IMR-90 (cell line): ENCODE measurements at regions not wholly inside any gene's neighbourhood (a gene's known extent, or its start where the extent isn't known, plus 50 kb on each side); places are given as distances from the start of the nearest gene placed in this dataset.

ENCODE experiments used
- ATAC-seq: fragments of 200-7000 bp; cut with Tn5 transposase; 2 replicates; pipeline ENCODE4 v1.9.1; 2020; ENCODE audit warnings: low read depth, mild to moderate bottlenecking, moderate library complexity
- BruUV-seq: library from RNA; stranded (reverse); fragments of 400-500 nt; replicated peaks from 2 replicates; lab custom pipeline; 2021; lab: Mats Ljungman, UMichigan
- CTCF ChIA-PET: fragments of 300-600 bp; formaldehyde crosslinking; extraction: SDS; loops from one replicate; lab custom pipeline; 2021; ENCODE audit warnings: antibody characterized with exemption; lab: Yijun Ruan, JAX
- POLR2A ChIA-PET: fragments of 300-600 bp; sonication (Branson Sonifier 250); formaldehyde crosslinking; loops from one replicate; lab custom pipeline; 2022; ENCODE audit warnings: antibody characterized with exemption; ENCODE audit not compliant: unreplicated experiment; lab: Charles Lee
- DNase-seq: peaks from one replicate; pipeline ENCODE4 v3.0.0; 2013
- H2AFZ ChIP-seq: replicated peaks from 2 replicates; pipeline ENCODE3; 2013; ENCODE audit warnings: low read length, mild to moderate bottlenecking; ENCODE audit not compliant: poor library complexity
- H2AK5ac ChIP-seq: 2 replicates; pipeline ENCODE4 v1.6.1; 2013; ENCODE audit warnings: low read depth, low read length, inconsistent platforms
- H2AK9ac ChIP-seq: replicated peaks from 2 replicates; pipeline ENCODE3; 2013; ENCODE audit warnings: mild to moderate bottlenecking, low read depth, low read length, moderate library complexity; ENCODE audit not compliant: poor library complexity
- H2BK120ac ChIP-seq: 2 replicates; pipeline ENCODE4 v1.6.1; 2013; ENCODE audit warnings: low read depth, low read length, inconsistent platforms
- H2BK15ac ChIP-seq: 3 replicates; pipeline ENCODE4 v1.6.1; 2013; ENCODE audit warnings: low read depth, low read length, inconsistent platforms
- H2BK20ac ChIP-seq: 2 replicates; pipeline ENCODE4 v1.6.1; 2013; ENCODE audit warnings: low read depth, mild to moderate bottlenecking, inconsistent platforms, low read length, moderate library complexity
- H2BK5ac ChIP-seq: 2 replicates; pipeline ENCODE4 v1.6.1; 2013; ENCODE audit warnings: mild to moderate bottlenecking, low read depth, low read length, inconsistent platforms; ENCODE audit not compliant: poor library complexity, severe bottlenecking
- H3K14ac ChIP-seq: replicated peaks from 2 replicates; pipeline ENCODE4 v1.6.1; 2013; ENCODE audit warnings: low read depth, low read length, inconsistent platforms
- H3K18ac ChIP-seq: 2 replicates; pipeline ENCODE4 v1.6.1; 2013; ENCODE audit warnings: low read depth, low read length, control low read depth
- H3K23ac ChIP-seq: 2 replicates; pipeline ENCODE4 v1.6.1; 2013; ENCODE audit warnings: low read depth, low read length, inconsistent platforms
- H3K27ac ChIP-seq: 2 replicates; pipeline ENCODE4 v1.5.1; 2013; ENCODE audit warnings: mild to moderate bottlenecking, control low read depth, low read length; ENCODE audit not compliant: insufficient read depth
- H3K27me3 ChIP-seq: 2 replicates; pipeline ENCODE4 v1.6.1; 2013; ENCODE audit warnings: low read length; ENCODE audit not compliant: control insufficient read depth, insufficient read depth
- H3K36me3 ChIP-seq: 2 replicates; pipeline ENCODE4 v1.6.1; 2013; ENCODE audit warnings: low read length, mixed read lengths; ENCODE audit not compliant: control insufficient read depth, insufficient read depth
- H3K4ac ChIP-seq: 2 replicates; pipeline ENCODE4 v1.6.1; 2013; ENCODE audit warnings: low read depth, low read length, inconsistent platforms
- H3K4me1 ChIP-seq: 2 replicates; pipeline ENCODE4 v1.6.1; 2013; ENCODE audit warnings: low read length, mixed read lengths; ENCODE audit not compliant: control insufficient read depth, insufficient read depth
- H3K4me2 ChIP-seq: 2 replicates; pipeline ENCODE4 v1.6.1; 2013; ENCODE audit warnings: low read depth, mild to moderate bottlenecking, control low read depth, low read length, moderate library complexity
- H3K4me3 ChIP-seq: 2 replicates; pipeline ENCODE4 v1.5.1; 2013; ENCODE audit warnings: low read depth, mild to moderate bottlenecking, control low read depth, low read length, moderate library complexity; ENCODE audit not compliant: insufficient read depth
- H3K56ac ChIP-seq: 2 replicates; pipeline ENCODE4 v1.6.1; 2013; ENCODE audit warnings: low read length, inconsistent platforms; ENCODE audit not compliant: insufficient read depth; ENCODE audit errors: extremely low read depth
- H3K79me1 ChIP-seq, 2 experiments: 2 replicates each; pipeline ENCODE4 v1.6.1; 2013; ENCODE audit warnings: low read length in 2 of 2, inconsistent platforms in 1 of 2, low read depth in 1 of 2
- H3K9ac ChIP-seq: 2 replicates; pipeline ENCODE4 v1.6.1; 2013; ENCODE audit warnings: low read depth, low read length, control low read depth
- H3K9me1 ChIP-seq: 2 replicates; pipeline ENCODE4 v1.6.1; 2013; ENCODE audit warnings: low read length, inconsistent platforms; ENCODE audit not compliant: insufficient read depth
- H3K9me3 ChIP-seq: 2 replicates; pipeline ENCODE4 v1.6.1; 2013; ENCODE audit warnings: low read length; ENCODE audit not compliant: control insufficient read depth, insufficient read depth
- H4K20me1 ChIP-seq: 2 replicates; pipeline ENCODE4 v1.6.1; 2013; ENCODE audit warnings: low read length, inconsistent platforms; ENCODE audit not compliant: insufficient read depth
- H4K5ac ChIP-seq: 2 replicates; pipeline ENCODE4 v1.6.1; 2013; ENCODE audit warnings: mild to moderate bottlenecking, low read depth, low read length, control low read depth
- H4K8ac ChIP-seq, 2 experiments: 2 replicates each; pipeline ENCODE4 v1.6.1; 2013; ENCODE audit warnings: low read depth in 2 of 2, low read length in 2 of 2, control low read depth in 1 of 2, inconsistent platforms in 1 of 2
- H4K91ac ChIP-seq: 2 replicates; pipeline ENCODE4 v1.6.1; 2013; ENCODE audit warnings: low read depth, low read length, inconsistent platforms; ENCODE audit not compliant: insufficient read depth
- BHLHE40 ChIP-seq: fragments of 150-350 bp; IDR thresholded peaks from 2 replicates; pipeline ENCODE4 v1.6.1; 2016; ENCODE audit warnings: mild to moderate bottlenecking, low read depth, low read length
- CEBPB ChIP-seq: IDR thresholded peaks from 2 replicates; pipeline ENCODE4 v1.6.1; 2012; ENCODE audit warnings: low read depth, low read length, improper control_type of control experiment
- WGBS, 2 experiments: methylation state at CpG; one replicate each; pipeline versions ENCODE4 v1.1.5 to v1.1.7; 2013; ENCODE audit warnings: missing lambda C conversion rate in 2 of 2; ENCODE audit not compliant: insufficient read length in 1 of 2; ENCODE audit errors: extremely low coverage in 2 of 2; 5-methylcytosine and 5-hydroxymethylcytosine counted together
- dilution Hi-C: fragments of 300-500 bp; cut with HindIII; formaldehyde crosslinking; loops from one replicate; pipeline ENCODE4 v1.14.3; 2018; ENCODE audit warnings: low sequenced_read_pairs; ENCODE audit not compliant: unreplicated experiment
- in situ Hi-C: fragments of 300-500 bp; cut with MboI; formaldehyde crosslinking; loops from 3 replicates; pipeline ENCODE4 v1.14.3; 2019; ENCODE audit warnings: low sequenced_read_pairs, inconsistent platforms, mixed read lengths
- intact Hi-C: fragments of 100-400 bp; cut with micrococcal nuclease; formaldehyde crosslinking; loops from 2 replicates; pipeline ENCODE4 v1.10.0; 2022

GRCh38 chr3:23108451-23109057, 94.6 kb upstream of the UBE2E2 start:
- no peak overlapping the region for H3K27ac ChIP-seq
- no peaks in the 10 kb centered on the region for H3K9me3 ChIP-seq
- no peak overlapping the region for H3K4me2 ChIP-seq
- no peaks in the 10 kb centered on the region for H3K36me3 ChIP-seq
- CTCF ChIA-PET = no interaction called here
- no peak overlapping the region for H2AFZ ChIP-seq
- no peak overlapping the region for H2AK5ac ChIP-seq
- no peak overlapping the region for H2BK5ac ChIP-seq
- no peak overlapping the region for H4K8ac ChIP-seq
- dilution Hi-C loops (no loop called here), in situ Hi-C loops (no loop called here), intact Hi-C loops (no loop called here)
- H3K9me1 ChIP-seq = no peaks in the 10 kb centered on the region
- H2BK15ac ChIP-seq = no peak overlapping the region
- H3K14ac ChIP-seq = no peak overlapping the region
- H4K5ac ChIP-seq = no peak overlapping the region
- ATAC-seq (no peak), DNase-seq (no peak)
- WGBS, 2 experiments = no CpG with 5 or more reads among the region's 3 CpGs
- no peak overlapping the region for H3K18ac ChIP-seq
- no peaks in the 10 kb centered on the region for H3K79me1 ChIP-seq
- H3K9ac ChIP-seq = no peak overlapping the region
- no peak overlapping the region for H4K91ac ChIP-seq
- POLR2A ChIA-PET = no interaction called here
- no peak overlapping the region for H2AK9ac ChIP-seq
- peaks cover 4% of the 10 kb centered on the region for H3K27me3 ChIP-seq
- H3K4ac ChIP-seq = no peak overlapping the region
- H4K20me1 ChIP-seq = no peaks in the 10 kb centered on the region
- no peak overlapping the region for H2BK20ac ChIP-seq
- no peak overlapping the region for H3K23ac ChIP-seq
- no TSS peak for BruUV-seq
- no peak overlapping the region for H2BK120ac ChIP-seq
- no peak for TF ChIP-seq BHLHE40
- TF ChIP-seq CEBPB = peak; percentile 33; the same call in 1 of the 2 replicates
- H3K4me1 ChIP-seq = no peaks in the 10 kb centered on the region
- H3K56ac ChIP-seq = no peak overlapping the region
- no peak overlapping the region for H3K4me3 ChIP-seq
